Gastrocnemius medialis (tissue), 4 donors: ENCODE measurements at regions not wholly inside any gene's neighbourhood (a gene's known extent, or its start where the extent isn't known, plus 50 kb on each side); places are given as distances from the start of the nearest gene placed in this dataset.
"Not testable (repeated sequence)": the region's sequence is repeated elsewhere in the genome, so short reads cannot be mapped to it uniquely, and the experiment has no call there.

ENCODE experiments used
- ATAC-seq, 2 donors: fragments of 150-250 bp; one replicate each; pipeline ENCODE4 v1.9.1; 2016
- DNase-seq, 2 donors: peaks; one replicate each; pipeline ENCODE4 v3.0.0-alpha.2; 2019
- H3K27ac ChIP-seq, 4 donors: fragments of 200-600 bp; sonication (generic); 1 replicate in 1 of 4; 2 replicates in 3 of 4; pipeline ENCODE4 v1.5.1; 2016 to 2018; ENCODE audit warnings: mild to moderate bottlenecking in 2 of 4, moderate library complexity in 1 of 4
- H3K27me3 ChIP-seq, 3 donors: fragments of 200-600 bp; sonication (generic) in 2 of 3; 1 replicate in 1 of 3; 2 replicates in 2 of 3; pipeline versions ENCODE4 v1.5.1 to v1.6.0; 2016 to 2019; ENCODE audit warnings: mild to moderate bottlenecking in 1 of 3, moderate library complexity in 1 of 3
- H3K36me3 ChIP-seq, 2 donors: fragments of 200-600 bp; sonication (generic) in 1 of 2; one replicate each; pipeline ENCODE4 v1.5.1; 2017 to 2018
- H3K4me1 ChIP-seq, 2 donors: fragments of 200-600 bp; sonication (generic) in 1 of 2; one replicate each; pipeline ENCODE4 v1.5.1; 2016 to 2017; ENCODE audit warnings: mild to moderate bottlenecking in 2 of 2
- H3K4me3 ChIP-seq, 4 donors: fragments of 200-600 bp; sonication (generic) in 3 of 4; 1 replicate in 1 of 4; 2 replicates in 3 of 4; pipeline ENCODE4 v1.5.1; 2016 to 2019; ENCODE audit warnings: mild to moderate bottlenecking in 2 of 4
- H3K9me3 ChIP-seq, 3 donors: fragments of 200-600 bp; sonication (generic) in 2 of 3; 1 replicate in 1 of 3; 2 replicates in 2 of 3; pipeline ENCODE4 v1.5.1; 2016 to 2019
- POLR2A ChIP-seq, 2 donors: fragments of 450-650 bp; IDR thresholded peaks; one replicate each; pipeline ENCODE4 v1.6.1; 2017; ENCODE audit warnings: antibody characterized with exemption in 2 of 2, mild to moderate bottlenecking in 2 of 2, moderate library complexity in 2 of 2
- in situ Hi-C, 4 donors: fragments of 200-750 bp; cut with MboI; loops; one replicate each; pipeline versions ENCODE4 v1.15.0 to v1.8.0; 2017; ENCODE audit warnings: low sequenced_read_pairs in 4 of 4
- intact Hi-C: fragments of 100-400 bp; cut with DNase I; formaldehyde crosslinking; loops from one replicate; pipeline ENCODE4 v1.15.1; 2023; ENCODE audit warnings: low total_unique reads
- TF ChIP-seq, protein P1 (sequence below), 5 experiments: fragments of 450-650 bp in 3 of 5; fragments of 200-600 bp in 2 of 5; sonication (generic) in 2 of 5; IDR thresholded peaks in 4 of 5; conservative IDR thresholded peaks in 1 of 5; 1 replicate in 4 of 5; 2 replicates in 1 of 5; pipeline ENCODE4 v1.5.1; 2016 to 2019; ENCODE audit warnings: antibody characterized with exemption in 5 of 5, mild to moderate bottlenecking in 3 of 5, moderate library complexity in 3 of 5

- in situ Hi-C loops, result no loop called here
- Histone ChIP-seq H3K4me3 (no peak overlapping the region), H3K27ac (no peak overlapping the region), H3K27me3 (no peaks in the 10 kb centered on the region), H3K4me1 (no peaks in the 10 kb centered on the region), H3K36me3 (no peaks in the 10 kb centered on the region), H3K9me3 (no peaks in the 10 kb centered on the region)
- intact Hi-C loops, result no loop called here
- no peak for TF ChIP-seq POLR2A (IDR thresholded peaks at IDR 0.05)
- TF ChIP-seq, protein P1, sequence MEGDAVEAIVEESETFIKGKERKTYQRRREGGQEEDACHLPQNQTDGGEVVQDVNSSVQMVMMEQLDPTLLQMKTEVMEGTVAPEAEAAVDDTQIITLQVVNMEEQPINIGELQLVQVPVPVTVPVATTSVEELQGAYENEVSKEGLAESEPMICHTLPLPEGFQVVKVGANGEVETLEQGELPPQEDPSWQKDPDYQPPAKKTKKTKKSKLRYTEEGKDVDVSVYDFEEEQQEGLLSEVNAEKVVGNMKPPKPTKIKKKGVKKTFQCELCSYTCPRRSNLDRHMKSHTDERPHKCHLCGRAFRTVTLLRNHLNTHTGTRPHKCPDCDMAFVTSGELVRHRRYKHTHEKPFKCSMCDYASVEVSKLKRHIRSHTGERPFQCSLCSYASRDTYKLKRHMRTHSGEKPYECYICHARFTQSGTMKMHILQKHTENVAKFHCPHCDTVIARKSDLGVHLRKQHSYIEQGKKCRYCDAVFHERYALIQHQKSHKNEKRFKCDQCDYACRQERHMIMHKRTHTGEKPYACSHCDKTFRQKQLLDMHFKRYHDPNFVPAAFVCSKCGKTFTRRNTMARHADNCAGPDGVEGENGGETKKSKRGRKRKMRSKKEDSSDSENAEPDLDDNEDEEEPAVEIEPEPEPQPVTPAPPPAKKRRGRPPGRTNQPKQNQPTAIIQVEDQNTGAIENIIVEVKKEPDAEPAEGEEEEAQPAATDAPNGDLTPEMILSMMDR (IDR thresholded peaks at IDR 0.05 in 4 of 5, conservative IDR thresholded peaks at IDR 0.05 in 1 of 5), result no peak
- no peak for ATAC-seq
- DNase-seq, result no peak
Observed at GRCh38 chr7:127477295-127478023, 85.0 kb upstream of the ZNF800 start.

GRCh38 chr7:127476618-127477017 is 84.1 kb upstream of the ZNF800 start:
- in situ Hi-C loops, result no loop called here
- TF ChIP-seq, protein P1 (IDR thresholded peaks at IDR 0.05 in 4 of 5, conservative IDR thresholded peaks at IDR 0.05 in 1 of 5), result no peak
- no peak for TF ChIP-seq POLR2A (IDR thresholded peaks at IDR 0.05)
- no peak for ATAC-seq

DNA sequence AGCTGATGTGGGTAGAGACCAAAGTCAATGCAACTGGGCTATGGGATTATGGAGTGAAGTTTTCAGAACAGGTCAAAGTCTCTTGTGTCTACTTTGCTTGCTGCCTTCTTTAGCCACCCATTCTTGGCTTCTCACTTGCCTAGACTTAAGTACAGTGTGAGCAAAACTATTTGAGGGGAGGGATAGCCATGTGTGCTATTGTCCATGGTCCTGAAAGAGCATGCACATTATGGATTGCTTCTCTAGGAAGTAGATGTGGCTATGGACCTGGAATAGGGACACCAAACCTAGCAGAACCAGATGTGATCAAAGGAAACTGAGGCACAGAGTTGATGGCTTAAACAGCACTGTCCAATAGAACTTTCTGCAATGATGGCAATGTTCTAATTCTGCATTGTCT is 81.9 kb upstream of the ZNF800 start:
- H3K9me3 ChIP-seq, result no peaks in the 10 kb centered on the region
- ATAC-seq, result no peak
- H3K36me3 ChIP-seq, result no peaks in the 10 kb centered on the region
- H3K4me3 ChIP-seq, result no peak overlapping the region
- H3K4me1 ChIP-seq, result no peaks in the 10 kb centered on the region
- intact Hi-C loops, result no loop called here
- in situ Hi-C loops, result no loop called here
- no peaks in the 10 kb centered on the region for H3K27me3 ChIP-seq
- no peak for DNase-seq
- H3K27ac ChIP-seq, result no peak overlapping the region
- TF ChIP-seq, protein P1 (IDR thresholded peaks at IDR 0.05 in 4 of 5, conservative IDR thresholded peaks at IDR 0.05 in 1 of 5), result no peak
- TF ChIP-seq POLR2A (IDR thresholded peaks at IDR 0.05), result no peak

More at GRCh38 chr7:127476618-127477017, 84.1 kb upstream of the ZNF800 start:
- Histone ChIP-seq H3K27ac (no peak overlapping the region), H3K36me3 (no peaks in the 10 kb centered on the region), H3K4me1 (no peaks in the 10 kb centered on the region), H3K4me3 (no peak overlapping the region), H3K27me3 (no peaks in the 10 kb centered on the region), H3K9me3 (no peaks in the 10 kb centered on the region)
- no peak for DNase-seq
- intact Hi-C loops, result no loop called here

- no peak for DNase-seq
- no peak for TF ChIP-seq POLR2A (IDR thresholded peaks at IDR 0.05)
- TF ChIP-seq, protein P1 (IDR thresholded peaks at IDR 0.05 in 4 of 5, conservative IDR thresholded peaks at IDR 0.05 in 1 of 5), result no peak
- Histone ChIP-seq H3K36me3 (no peaks in the 10 kb centered on the region), H3K9me3 (no peaks in the 10 kb centered on the region), H3K4me3 (no peak overlapping the region), H3K27me3 (no peaks in the 10 kb centered on the region), H3K27ac (no peak overlapping the region), H3K4me1 (no peaks in the 10 kb centered on the region)
- intact Hi-C loops (no loop called here), in situ Hi-C loops (no loop called here)
- ATAC-seq, result no peak
Observed at GRCh38 chr7:127473409-127473808, 80.9 kb upstream of the ZNF800 start.

DNA sequence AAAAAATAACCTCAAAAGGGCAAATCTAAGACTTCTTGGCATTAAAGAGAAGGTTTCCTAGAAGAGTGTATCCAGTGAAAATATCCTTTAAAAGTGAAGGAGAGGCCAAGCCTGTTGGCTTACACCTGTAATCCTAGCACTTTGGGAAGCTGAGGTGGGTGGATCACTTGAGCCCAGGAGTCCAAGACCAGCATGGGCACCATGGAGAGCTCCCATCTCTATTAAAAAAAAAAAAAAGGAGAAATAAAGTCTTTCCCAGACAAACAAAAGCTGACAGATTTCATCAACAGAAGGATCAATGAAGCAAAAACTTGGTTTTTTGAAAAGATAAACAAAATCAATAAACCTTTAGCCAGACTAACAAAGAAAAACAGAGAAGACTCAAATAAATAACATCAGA is 67.6 kb upstream of the ZNF800 start:
- Histone ChIP-seq H3K27me3 (no peaks in the 10 kb centered on the region), H3K9me3 (peaks cover 0 to 8% (median 0%) of the 10 kb centered on the region in 3 donors), H3K4me3 (no peak overlapping the region), H3K27ac (no peak overlapping the region), H3K36me3 (no peaks in the 10 kb centered on the region), H3K4me1 (no peaks in the 10 kb centered on the region)
- DNase-seq, result no peak
- ATAC-seq, result no peak
- TF ChIP-seq, protein P1 (IDR thresholded peaks at IDR 0.05 in 4 of 5, conservative IDR thresholded peaks at IDR 0.05 in 1 of 5), result no peak
- no peak for TF ChIP-seq POLR2A (IDR thresholded peaks at IDR 0.05)
- intact Hi-C loops (no loop called here), in situ Hi-C loops (no loop called here)

DNA sequence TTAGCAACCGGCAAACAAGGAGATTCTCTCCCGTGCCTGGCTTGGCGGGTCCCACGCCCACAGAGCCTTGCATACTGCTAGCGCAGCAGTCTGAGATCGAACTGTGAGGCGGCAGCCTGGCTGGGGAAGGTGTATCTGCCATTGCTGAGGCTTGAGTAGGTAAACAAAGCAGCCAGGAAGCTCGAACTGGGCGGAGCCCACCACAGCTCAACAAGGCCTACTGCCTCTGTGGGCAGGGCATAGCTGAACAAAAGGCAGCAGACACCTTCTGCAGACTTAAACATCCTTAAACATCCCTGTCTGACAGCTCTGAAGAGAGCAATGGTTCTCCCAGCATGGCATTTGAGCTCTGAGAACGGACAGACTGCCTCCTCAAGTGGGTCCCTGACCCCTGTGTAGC is 58.8 kb upstream of the ZNF800 start:
- intact Hi-C loops, result not testable (repeated sequence)

More for the DNA sequence above, 58.8 kb upstream of the ZNF800 start:
- H3K4me3 ChIP-seq, DNase-seq, in situ Hi-C loops, H3K36me3 ChIP-seq, H3K4me1 ChIP-seq, H3K9me3 ChIP-seq, H3K27me3 ChIP-seq, ATAC-seq, H3K27ac ChIP-seq: not testable (repeated sequence)
